Endodermal cell (in vitro differentiated cells): ENCODE measurements at regions not wholly inside any gene's neighbourhood (a gene's known extent, or its start where the extent isn't known, plus 50 kb on each side); places are given as distances from the start of the nearest gene placed in this dataset.
A peak's percentile ranks its signal among the peaks of the same experiment; 100 is the strongest.

Experiments
- DNase-seq: peaks from one replicate; pipeline ENCODE4 v3.0.0-alpha.2; 2017
- H3K27ac ChIP-seq: 2 replicates; pipeline ENCODE4 v1.5.1; 2013; ENCODE audit warnings: mild to moderate bottlenecking, low read depth, low read length, moderate library complexity
- H3K27me3 ChIP-seq: 2 replicates; pipeline ENCODE4 v1.6.1; 2013; ENCODE audit warnings: mild to moderate bottlenecking, low read length, moderate library complexity; ENCODE audit not compliant: insufficient read depth, control insufficient read depth, poor library complexity, severe bottlenecking
- H3K36me3 ChIP-seq: 2 replicates; pipeline ENCODE4 v1.7.0; 2013; ENCODE audit warnings: mild to moderate bottlenecking, low read length, moderate library complexity; ENCODE audit not compliant: control insufficient read depth, insufficient read depth
- H3K4me1 ChIP-seq: one replicate; pipeline ENCODE4 v1.7.0; 2013; ENCODE audit warnings: low read length; ENCODE audit not compliant: control insufficient read depth, insufficient read depth
- H3K4me3 ChIP-seq: 2 replicates; pipeline ENCODE4 v1.5.1; 2013; ENCODE audit warnings: mild to moderate bottlenecking, low read length, moderate library complexity
- H3K9ac ChIP-seq: 2 replicates; pipeline ENCODE4 v1.6.1; 2013; ENCODE audit warnings: mild to moderate bottlenecking, low read length, moderate library complexity; ENCODE audit not compliant: poor library complexity, severe bottlenecking; ENCODE audit errors: extremely low read depth
- H3K9me3 ChIP-seq: 2 replicates; pipeline ENCODE4 v1.6.1; 2013; ENCODE audit warnings: mild to moderate bottlenecking, low read length, moderate library complexity; ENCODE audit not compliant: control insufficient read depth
- H3K27ac Mint-ChIP-seq: 2 replicates; pipeline ENCODE4 v1.8.0; 2020; ENCODE audit warnings: mixed read lengths
- H3K27me3 Mint-ChIP-seq: 2 replicates; pipeline ENCODE4 v1.8.0; 2021; ENCODE audit warnings: mild to moderate bottlenecking, mixed read lengths; ENCODE audit not compliant: insufficient read depth
- H3K36me3 Mint-ChIP-seq: 2 replicates; pipeline ENCODE4 v1.8.0; 2020; ENCODE audit warnings: low read depth, mixed read lengths
- H3K4me1 Mint-ChIP-seq: 2 replicates; pipeline ENCODE4 v1.8.0; 2020; ENCODE audit warnings: mixed read lengths
- H3K4me3 Mint-ChIP-seq: 2 replicates; pipeline ENCODE4 v1.8.0; 2020; ENCODE audit warnings: mild to moderate bottlenecking, moderate library complexity, mixed read lengths
- H3K9me3 Mint-ChIP-seq: 2 replicates; pipeline ENCODE4 v1.8.0; 2020; ENCODE audit warnings: mild to moderate bottlenecking, mixed read lengths
- WGBS, 2 experiments: methylation state at CpG; one replicate each; pipeline versions ENCODE4 v1.1.5 to v1.1.7; 2013; ENCODE audit warnings: missing lambda C conversion rate in 2 of 2, mixed read lengths in 1 of 2; ENCODE audit not compliant: insufficient coverage in 1 of 2, insufficient read length in 1 of 2; 5-methylcytosine and 5-hydroxymethylcytosine counted together
- TF ChIP-seq, protein P1 (sequence below): fragments of 200-600 bp; sonication (generic); conservative IDR thresholded peaks from 2 replicates; pipeline ENCODE4 v1.5.0; 2021; ENCODE audit warnings: antibody characterized with exemption, mild to moderate bottlenecking

DNA sequence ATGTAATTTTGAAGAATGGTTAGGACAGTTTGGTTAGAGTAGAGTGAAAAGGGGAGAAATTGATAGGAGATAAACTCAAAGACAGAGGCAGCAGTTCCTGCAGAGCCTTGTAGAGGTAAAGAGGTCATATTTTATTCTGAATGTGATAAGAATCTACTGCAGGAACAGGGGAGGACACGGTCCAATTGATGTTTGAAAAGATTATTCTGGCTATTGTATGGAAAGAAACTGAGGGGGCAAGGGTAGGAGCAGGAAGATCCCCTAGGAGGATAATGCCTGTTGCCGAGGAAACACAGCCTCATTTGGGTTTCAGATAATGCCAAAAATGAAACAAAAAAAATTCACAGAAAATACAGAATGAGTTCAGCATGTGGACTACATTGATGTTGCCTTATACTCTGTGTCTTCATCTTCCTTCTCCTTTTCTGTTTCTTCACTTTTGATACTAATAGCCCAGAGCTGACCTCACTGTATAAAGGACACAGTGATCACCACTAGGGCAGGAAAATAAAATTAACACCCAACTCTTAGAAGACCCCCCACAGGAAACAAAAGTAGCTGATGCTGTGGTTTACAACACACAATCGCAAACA lies 454.6 kb upstream of the UBE2E2 start:
- no peak overlapping the region for H3K4me3 Mint-ChIP-seq
- Histone ChIP-seq H3K9ac (no peak overlapping the region), H3K9me3 (peaks cover 18% of the 10 kb centered on the region), H3K27ac (no peak overlapping the region), H3K27me3 (no peaks in the 10 kb centered on the region), H3K36me3 (no peaks in the 10 kb centered on the region), H3K4me3 (no peak overlapping the region), H3K4me1 (no peaks in the 10 kb centered on the region)
- H3K36me3 Mint-ChIP-seq, result no peaks in the 10 kb centered on the region
- TF ChIP-seq, protein P1, sequence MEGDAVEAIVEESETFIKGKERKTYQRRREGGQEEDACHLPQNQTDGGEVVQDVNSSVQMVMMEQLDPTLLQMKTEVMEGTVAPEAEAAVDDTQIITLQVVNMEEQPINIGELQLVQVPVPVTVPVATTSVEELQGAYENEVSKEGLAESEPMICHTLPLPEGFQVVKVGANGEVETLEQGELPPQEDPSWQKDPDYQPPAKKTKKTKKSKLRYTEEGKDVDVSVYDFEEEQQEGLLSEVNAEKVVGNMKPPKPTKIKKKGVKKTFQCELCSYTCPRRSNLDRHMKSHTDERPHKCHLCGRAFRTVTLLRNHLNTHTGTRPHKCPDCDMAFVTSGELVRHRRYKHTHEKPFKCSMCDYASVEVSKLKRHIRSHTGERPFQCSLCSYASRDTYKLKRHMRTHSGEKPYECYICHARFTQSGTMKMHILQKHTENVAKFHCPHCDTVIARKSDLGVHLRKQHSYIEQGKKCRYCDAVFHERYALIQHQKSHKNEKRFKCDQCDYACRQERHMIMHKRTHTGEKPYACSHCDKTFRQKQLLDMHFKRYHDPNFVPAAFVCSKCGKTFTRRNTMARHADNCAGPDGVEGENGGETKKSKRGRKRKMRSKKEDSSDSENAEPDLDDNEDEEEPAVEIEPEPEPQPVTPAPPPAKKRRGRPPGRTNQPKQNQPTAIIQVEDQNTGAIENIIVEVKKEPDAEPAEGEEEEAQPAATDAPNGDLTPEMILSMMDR, result peak; percentile 10
- peaks cover 12% of the 10 kb centered on the region for H3K4me1 Mint-ChIP-seq
- H3K9me3 Mint-ChIP-seq, result peaks cover 26% of the 10 kb centered on the region
- DNase-seq, result no peak
- peaks cover 2% of the 10 kb centered on the region for H3K27me3 Mint-ChIP-seq
- no peak overlapping the region for H3K27ac Mint-ChIP-seq
- WGBS, 2 experiments, result 70 to 75% methylated on average over 2 of the region's 3 CpGs

DNA sequence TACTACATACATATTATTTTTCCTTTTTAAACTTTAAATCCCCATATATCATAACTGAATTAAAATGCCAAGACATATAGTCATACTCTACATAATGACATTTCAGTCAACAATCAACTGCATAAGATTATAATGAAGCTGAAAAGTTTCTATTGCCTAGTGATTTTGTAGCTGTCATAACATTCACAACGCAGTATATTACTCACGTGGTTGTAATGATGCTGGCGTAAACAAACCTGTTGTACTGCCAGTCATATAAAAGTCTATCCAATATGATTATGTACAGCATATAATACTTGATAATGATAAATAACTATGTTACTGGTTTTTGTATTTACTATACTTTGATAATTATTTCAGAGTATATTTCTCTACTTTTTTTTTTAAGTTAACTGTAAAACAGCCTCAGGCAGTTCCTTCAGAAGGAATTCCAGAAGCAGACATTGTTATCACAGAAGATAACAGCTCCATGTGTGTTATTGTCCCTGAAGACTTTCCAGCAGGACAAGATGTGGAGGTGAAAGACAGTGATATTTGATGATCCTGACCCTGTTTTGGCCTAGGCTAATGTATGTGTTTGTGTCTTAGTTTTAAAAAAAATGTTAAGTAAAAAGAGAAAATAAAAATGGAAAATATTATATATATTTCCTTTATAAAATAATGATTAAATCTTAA lies 443.4 kb upstream of the UBE2E2 start:
- Histone ChIP-seq H3K27ac (no peak overlapping the region), H3K27me3 (no peaks in the 10 kb centered on the region), H3K36me3 (peaks cover 9% of the 10 kb centered on the region), H3K9ac (no peak overlapping the region), H3K9me3 (peaks cover 61% of the 10 kb centered on the region), H3K4me1 (peaks cover 9% of the 10 kb centered on the region), H3K4me3 (peak overlapping the region; percentile 68)
- no peak for DNase-seq
- Mint-ChIP-seq H3K36me3 (peaks cover 33% of the 10 kb centered on the region), H3K4me1 (peaks cover 15% of the 10 kb centered on the region), H3K4me3 (no peak overlapping the region), H3K27ac (no peak overlapping the region), H3K27me3 (no peaks in the 10 kb centered on the region), H3K9me3 (peaks cover 51% of the 10 kb centered on the region)
- 85% methylated on average over 3 of the region's 3 CpGs; no CpG with 5 or more reads in 1 of the 2 experiments for WGBS, 2 experiments
- TF ChIP-seq, protein P1, result no peak

DNA sequence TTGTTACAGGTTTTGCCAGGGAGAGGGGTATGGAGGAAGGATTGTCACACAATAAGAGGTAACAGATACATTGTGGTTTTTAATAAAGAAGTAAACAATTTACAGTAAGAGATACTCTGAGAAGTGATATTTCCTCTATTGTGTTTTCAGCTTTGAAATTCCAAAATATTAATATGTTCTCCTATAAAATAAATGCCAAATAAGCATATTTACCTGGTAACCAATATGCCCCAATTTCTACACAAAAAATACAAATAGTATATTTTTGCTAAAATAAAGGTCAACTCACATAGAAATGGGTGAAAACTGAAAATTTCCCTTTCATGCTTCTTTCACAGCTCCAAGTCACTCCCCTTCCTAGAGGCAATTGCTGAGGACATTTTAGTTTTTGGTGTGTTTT lies 437.4 kb upstream of the UBE2E2 start:
- no peak for DNase-seq
- TF ChIP-seq, protein P1, result no peak
- Mint-ChIP-seq H3K36me3 (peaks cover 17% of the 10 kb centered on the region), H3K9me3 (peaks cover 40% of the 10 kb centered on the region), H3K27me3 (no peaks in the 10 kb centered on the region), H3K27ac (no peak overlapping the region), H3K4me3 (no peak overlapping the region), H3K4me1 (peaks cover 4% of the 10 kb centered on the region)
- peaks cover 5% of the 10 kb centered on the region for H3K36me3 ChIP-seq
- H3K4me1 ChIP-seq, result no peaks in the 10 kb centered on the region
- H3K27me3 ChIP-seq, result no peaks in the 10 kb centered on the region
- peaks cover 58% of the 10 kb centered on the region for H3K9me3 ChIP-seq
- H3K4me3 ChIP-seq, result no peak overlapping the region
- no peak overlapping the region for H3K9ac ChIP-seq
- no peak overlapping the region for H3K27ac ChIP-seq
